CD14-positive monocyte (primary cell): ENCODE measurements at regions not wholly inside any gene's neighbourhood (a gene's known extent, or its start where the extent isn't known, plus 50 kb on each side); places are given as distances from the start of the nearest gene placed in this dataset.
"Not testable (repeated sequence)": the region's sequence is repeated elsewhere in the genome, so short reads cannot be mapped to it uniquely, and the experiment has no call there.

Source experiments
- DNase-seq, 3 donors: peaks; one replicate each; pipeline ENCODE4 v3.0.0-alpha.2; 2011 to 2022
- H2AFZ ChIP-seq: 2 replicates; pipeline ENCODE4 v1.6.0; 2012; ENCODE audit warnings: mild to moderate bottlenecking, low read depth, low read length, inconsistent platforms; ENCODE audit not compliant: insufficient read depth, poor library complexity, severe bottlenecking
- H3K27ac ChIP-seq, 2 donors: 1 replicate in 1 of 2; 2 replicates in 1 of 2; pipeline ENCODE4 v1.5.1; 2012 to 2013; ENCODE audit warnings: low read length in 2 of 2, control low read depth in 1 of 2, inconsistent platforms in 1 of 2, low read depth in 1 of 2, mild to moderate bottlenecking in 1 of 2
- H3K27me3 ChIP-seq, 2 donors: one replicate each; pipeline versions ENCODE4 v1.6.0 to v1.6.1; 2011 to 2013; ENCODE audit warnings: low read length in 2 of 2; ENCODE audit not compliant: control insufficient read depth in 2 of 2, insufficient read depth in 2 of 2
- H3K36me3 ChIP-seq, 2 donors: replicated peaks in 1 of 2; 1 replicate in 1 of 2; 2 replicates in 1 of 2; pipeline versions ENCODE4 v1.5.1 to v1.6.1; 2012 to 2013; ENCODE audit warnings: low read length in 2 of 2, control low read depth in 1 of 2, inconsistent platforms in 1 of 2, mild to moderate bottlenecking in 1 of 2; ENCODE audit not compliant: insufficient read depth in 2 of 2, control insufficient read depth in 1 of 2
- H3K4me1 ChIP-seq, 2 donors: 1 replicate in 1 of 2; 2 replicates in 1 of 2; pipeline versions ENCODE4 v1.5.1 to v1.6.1; 2012 to 2013; ENCODE audit warnings: low read length in 2 of 2, control low read depth in 1 of 2, inconsistent platforms in 1 of 2, mild to moderate bottlenecking in 1 of 2, moderate library complexity in 1 of 2; ENCODE audit not compliant: insufficient read depth in 2 of 2, control insufficient read depth in 1 of 2
- H3K4me2 ChIP-seq: replicated peaks from 2 replicates; pipeline ENCODE3; 2012; ENCODE audit warnings: low read length, moderate library complexity, mild to moderate bottlenecking; ENCODE audit not compliant: poor library complexity, severe bottlenecking; ENCODE audit errors: extremely low read depth
- H3K4me3 ChIP-seq, 3 experiments: fragments of 200-600 bp in 1 of 3; sonication (generic) in 1 of 3; replicated peaks in 1 of 3; 1 replicate in 2 of 3; 2 replicates in 1 of 3; pipeline ENCODE4 v1.5.1; 2011 to 2013; ENCODE audit warnings: low read length in 3 of 3, mild to moderate bottlenecking in 3 of 3, control low read depth in 2 of 3, low read depth in 2 of 3, inconsistent platforms in 1 of 3, moderate library complexity in 1 of 3
- H3K79me2 ChIP-seq: 2 replicates; pipeline ENCODE4 v1.6.0; 2012; ENCODE audit warnings: mild to moderate bottlenecking, control low read depth, inconsistent platforms, low read length, moderate library complexity; ENCODE audit not compliant: insufficient read depth
- H3K9ac ChIP-seq: 2 replicates; pipeline ENCODE4 v1.6.0; 2017; ENCODE audit warnings: low read length, mild to moderate bottlenecking; ENCODE audit not compliant: insufficient read depth, poor library complexity, severe bottlenecking
- H3K9me3 ChIP-seq, 2 donors: replicated peaks in 1 of 2; 1 replicate in 1 of 2; 2 replicates in 1 of 2; pipeline versions ENCODE4 v1.5.1 to v1.6.1; 2012 to 2013; ENCODE audit warnings: low read length in 2 of 2, control low read depth in 1 of 2; ENCODE audit not compliant: control insufficient read depth in 1 of 2, insufficient read depth in 1 of 2
- H4K20me1 ChIP-seq: 2 replicates; pipeline ENCODE4 v1.6.0; 2012; ENCODE audit warnings: mild to moderate bottlenecking, low read length, control low read depth, moderate library complexity; ENCODE audit not compliant: insufficient read depth
- H3K27ac Mint-ChIP-seq, 7 donors: one replicate each; pipeline ENCODE4 v1.8.0; 2020; ENCODE audit warnings: mild to moderate bottlenecking in 7 of 7, mixed read lengths in 7 of 7, moderate library complexity in 6 of 7, inconsistent platforms in 2 of 7
- H3K27me3 Mint-ChIP-seq, 3 donors: one replicate each; pipeline ENCODE4 v1.8.0; 2021 to 2022; ENCODE audit warnings: low read depth in 3 of 3, mild to moderate bottlenecking in 3 of 3, mixed read lengths in 3 of 3, moderate library complexity in 3 of 3, inconsistent platforms in 1 of 3
- H3K36me3 Mint-ChIP-seq, 2 donors: one replicate each; pipeline ENCODE4 v1.8.0; 2020; ENCODE audit warnings: mixed read lengths in 2 of 2, inconsistent platforms in 1 of 2, mild to moderate bottlenecking in 1 of 2
- H3K4me1 Mint-ChIP-seq: one replicate; pipeline ENCODE4 v1.8.0; 2020; ENCODE audit warnings: mild to moderate bottlenecking, mixed read lengths
- H3K4me3 Mint-ChIP-seq, 2 donors: one replicate each; pipeline ENCODE4 v1.8.0; 2020; ENCODE audit warnings: mild to moderate bottlenecking in 2 of 2, mixed read lengths in 2 of 2, moderate library complexity in 1 of 2
- H3K9me3 Mint-ChIP-seq, 7 donors: one replicate each; pipeline ENCODE4 v1.8.0; 2020 to 2022; ENCODE audit warnings: mixed read lengths in 7 of 7, mild to moderate bottlenecking in 6 of 7, moderate library complexity in 6 of 7, inconsistent platforms in 2 of 7
- WGBS: methylation state at CpG from one replicate; pipeline ENCODE4 v1.1.5; 2013; ENCODE audit warnings: missing lambda C conversion rate; ENCODE audit not compliant: insufficient coverage; 5-methylcytosine and 5-hydroxymethylcytosine counted together
- intact Hi-C, 2 donors: fragments of 100-400 bp; cut with micrococcal nuclease; formaldehyde crosslinking; loops; one replicate each; pipeline versions ENCODE4 v1.15.0 to v1.15.1; 2023
- TF ChIP-seq, protein P1 (sequence below): fragments of 200-600 bp; IDR thresholded peaks from one replicate; pipeline ENCODE4 v1.8.0; 2022; ENCODE audit warnings: antibody characterized with exemption, mild to moderate bottlenecking

- H3K79me2 ChIP-seq, result no peaks in the 10 kb centered on the region
- no peaks in the 10 kb centered on the region for H3K4me1 ChIP-seq
- H3K27me3 ChIP-seq, result peaks cover 12 to 19% of the 10 kb centered on the region in 2 donors
- no peak overlapping the region for H3K27ac ChIP-seq
- H3K4me2 ChIP-seq, result no peak overlapping the region
- Mint-ChIP-seq H3K4me3 (no peak overlapping the region), H3K36me3 (no peaks in the 10 kb centered on the region), H3K27ac (no peak overlapping the region), H3K4me1 (no peaks in the 10 kb centered on the region), H3K27me3 (peaks cover 25 to 54% (median 25%) of the 10 kb centered on the region in 3 donors), H3K9me3 (peaks cover 0 to 7% (median 1%) of the 10 kb centered on the region in 7 donors)
- WGBS, result no CpG with 5 or more reads among the region's 1 CpG
- TF ChIP-seq, protein P1, sequence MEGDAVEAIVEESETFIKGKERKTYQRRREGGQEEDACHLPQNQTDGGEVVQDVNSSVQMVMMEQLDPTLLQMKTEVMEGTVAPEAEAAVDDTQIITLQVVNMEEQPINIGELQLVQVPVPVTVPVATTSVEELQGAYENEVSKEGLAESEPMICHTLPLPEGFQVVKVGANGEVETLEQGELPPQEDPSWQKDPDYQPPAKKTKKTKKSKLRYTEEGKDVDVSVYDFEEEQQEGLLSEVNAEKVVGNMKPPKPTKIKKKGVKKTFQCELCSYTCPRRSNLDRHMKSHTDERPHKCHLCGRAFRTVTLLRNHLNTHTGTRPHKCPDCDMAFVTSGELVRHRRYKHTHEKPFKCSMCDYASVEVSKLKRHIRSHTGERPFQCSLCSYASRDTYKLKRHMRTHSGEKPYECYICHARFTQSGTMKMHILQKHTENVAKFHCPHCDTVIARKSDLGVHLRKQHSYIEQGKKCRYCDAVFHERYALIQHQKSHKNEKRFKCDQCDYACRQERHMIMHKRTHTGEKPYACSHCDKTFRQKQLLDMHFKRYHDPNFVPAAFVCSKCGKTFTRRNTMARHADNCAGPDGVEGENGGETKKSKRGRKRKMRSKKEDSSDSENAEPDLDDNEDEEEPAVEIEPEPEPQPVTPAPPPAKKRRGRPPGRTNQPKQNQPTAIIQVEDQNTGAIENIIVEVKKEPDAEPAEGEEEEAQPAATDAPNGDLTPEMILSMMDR, result no peak
- H3K4me3 ChIP-seq, result no peak overlapping the region
- no peak overlapping the region for H3K9ac ChIP-seq
- no peaks in the 10 kb centered on the region for H3K9me3 ChIP-seq
- no peak overlapping the region for H2AFZ ChIP-seq
- H3K36me3 ChIP-seq, result no peaks in the 10 kb centered on the region
- no peak for DNase-seq
- intact Hi-C loops, result no loop called here
- H4K20me1 ChIP-seq, result no peaks in the 10 kb centered on the region
Observed at GRCh38 chr22:22968366-22968765, 80.8 kb downstream of the IGLL5 start.

GRCh38 chr22:22972605-22973004 lies 85.0 kb downstream of the IGLL5 start:
- H3K4me2 ChIP-seq, H3K9me3 ChIP-seq, H3K4me1 Mint-ChIP-seq, DNase-seq, H3K4me3 ChIP-seq, H3K27ac ChIP-seq, H3K4me1 ChIP-seq, H3K79me2 ChIP-seq, H3K4me3 Mint-ChIP-seq, H3K9ac ChIP-seq, H3K27ac Mint-ChIP-seq, H3K36me3 Mint-ChIP-seq, H3K36me3 ChIP-seq, intact Hi-C loops, H2AFZ ChIP-seq, H3K27me3 ChIP-seq, H4K20me1 ChIP-seq: not testable (repeated sequence)
- 100% methylated on average over 1 of the region's 3 CpGs for WGBS
- H3K27me3 Mint-ChIP-seq, result peaks cover 14 to 28% (median 15%) of the 10 kb centered on the region in 3 donors
- H3K9me3 Mint-ChIP-seq, result peaks cover 0 to 14% (median 0%) of the 10 kb centered on the region in 7 donors
